ENCODE measurements at regions not wholly inside any gene's neighbourhood (a gene's known extent, or its start where the extent isn't known, plus 50 kb on each side); places are given as distances from the start of the nearest gene placed in this dataset.

DNA sequence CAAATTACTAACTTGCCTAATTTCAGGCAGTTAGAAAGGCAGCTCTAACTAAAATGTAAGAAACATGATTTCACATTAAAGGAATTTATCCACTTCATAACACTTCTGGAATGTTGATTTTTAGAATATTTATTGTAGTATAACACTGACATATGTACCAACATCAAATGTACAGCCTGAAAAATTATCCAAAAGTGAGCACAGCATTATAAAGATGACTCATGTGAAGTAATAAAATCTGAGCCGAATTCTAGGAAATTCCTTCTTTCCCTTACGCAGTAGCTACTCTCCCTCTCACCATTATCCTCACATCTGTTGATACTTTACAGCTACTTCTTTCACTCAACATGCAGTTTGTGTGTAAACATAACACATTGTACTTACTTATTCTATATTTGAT lies 610.6 kb downstream of the ZWINT start:
- H4K8ac ChIP-seq (ENCODE audit: extremely low read depth, insufficient read depth, low read length) = no peak overlapping the region
- H2AK5ac ChIP-seq (ENCODE audit: low read depth, low read length) = no peak overlapping the region
- H3K23ac ChIP-seq (ENCODE audit: insufficient read length) = no peak overlapping the region
- H2BK15ac ChIP-seq (ENCODE audit: low read length) = no peak overlapping the region
- H3K36me3 ChIP-seq (ENCODE audit: control insufficient read depth in 2 of 4, insufficient read depth in 4 of 4, low read length in 3 of 4) = no peaks in the 10 kb centered on the region
- no peak overlapping the region for H3K4me2 ChIP-seq (ENCODE audit: insufficient read depth in 1 of 2, low read depth in 2 of 2, low read length in 2 of 2)
- POLR2A ChIA-PET (ENCODE audit: partially characterized antibody) = no interaction called here
- H4K20me1 ChIP-seq (replicated peaks in 1 of 2; ENCODE audit: control insufficient read depth in 1 of 2, insufficient read depth in 2 of 2, low read length in 2 of 2) = no peaks in the 10 kb centered on the region
- no peak overlapping the region for H4K5ac ChIP-seq (ENCODE audit: insufficient read length, low read depth, low read length)
- no peak overlapping the region for H2BK5ac ChIP-seq (ENCODE audit: low read depth, low read length)
- H3K23me2 ChIP-seq (ENCODE audit: low read depth, low read length) = no peaks in the 10 kb centered on the region; the same call in 1 of the 2 replicates
- CTCF ChIA-PET (ENCODE audit: partially characterized antibody) = interaction anchor here (1.9 kb wide), 1 partner anchor 10 kb away, joined by 4 read pairs; no protein-coding TSS in a partner anchor
- H3K9me3 ChIP-seq (ENCODE audit: insufficient read depth in 2 of 2, low read depth in 1 of 2, low read length in 1 of 2) = no peaks in the 10 kb centered on the region
- H3K14ac ChIP-seq (ENCODE audit: insufficient read length) = no peak overlapping the region
- H2BK120ac ChIP-seq (replicated peaks; ENCODE audit: low read depth, low read length) = no peak overlapping the region
- H3K4ac ChIP-seq (replicated peaks; ENCODE audit: insufficient read length, low read depth, low read length) = no peak overlapping the region
- H3K79me2 ChIP-seq (ENCODE audit: control insufficient read depth in 1 of 2, insufficient read depth in 2 of 2, low read length in 2 of 2) = no peaks in the 10 kb centered on the region
- no peak overlapping the region for H2AFZ ChIP-seq (ENCODE audit: low read length)
- no peak overlapping the region for H3K27ac ChIP-seq (ENCODE audit: low read depth, low read length)
- FAIRE-seq = no peak
- no peak overlapping the region for H2BK20ac ChIP-seq (ENCODE audit: low read length)
- DNase-seq (ENCODE audit: low read depth in 1 of 2, low spot score in 2 of 2) = no peak
- H3K9ac ChIP-seq (replicated peaks in 1 of 4; ENCODE audit: extremely low read depth in 1 of 4, low read depth in 3 of 4, low read length in 3 of 4) = no peak overlapping the region
- no peak overlapping the region for H2BK12ac ChIP-seq (ENCODE audit: low read depth, low read length)
- no peak for TF ChIP-seq JUND (IDR thresholded peaks at IDR 0.05; ENCODE audit: low read length)
- no peak for TF ChIP-seq GABPA (IDR thresholded peaks at IDR 0.05; ENCODE audit: borderline replicate concordance, insufficient read depth, low read length)
- no peak for TF ChIP-seq TAF1 (IDR thresholded peaks at IDR 0.05; ENCODE audit: low read depth, low read length)
- no peak for TF ChIP-seq RNF2 (IDR thresholded peaks at IDR 0.05; ENCODE audit: borderline replicate concordance, low read depth, low read length, missing control alignments, poor library complexity, severe bottlenecking)
- TF ChIP-seq RFX5 (IDR thresholded peaks at IDR 0.05; ENCODE audit: borderline replicate concordance, low read depth, low read length) = no peak
- no peak for TF ChIP-seq HDAC2 (IDR thresholded peaks at IDR 0.05; ENCODE audit: borderline replicate concordance in 1 of 2, low read depth in 2 of 2, low read length in 2 of 2)
- no peak for TF ChIP-seq ASH2L (IDR thresholded peaks at IDR 0.05; ENCODE audit: low read length)
- TF ChIP-seq HDAC6 (IDR thresholded peaks at IDR 0.05; ENCODE audit: low read depth, low read length) = no peak
- no peaks in the 10 kb centered on the region for H3K79me1 ChIP-seq (ENCODE audit: low read depth, low read length)
- no peaks in the 10 kb centered on the region; a peak in 1 of 7 replicates for H3K4me1 ChIP-seq (replicated peaks in 1 of 4; ENCODE audit: control insufficient read depth in 3 of 4, insufficient read depth in 4 of 4, low read length in 3 of 4)
- no peak overlapping the region for H3K18ac ChIP-seq (ENCODE audit: extremely low read depth, low read length)
- H4K91ac ChIP-seq (replicated peaks; ENCODE audit: insufficient read length, low read length) = no peak overlapping the region
- H3K27me3 ChIP-seq (replicated peaks in 1 of 4; ENCODE audit: control insufficient read depth in 3 of 4, extremely low read depth in 1 of 4, insufficient read depth in 3 of 4, low read length in 3 of 4) = no peaks in the 10 kb centered on the region
- H3K4me3 ChIP-seq (ENCODE audit: extremely low read depth in 1 of 4, insufficient read depth in 2 of 4, low read depth in 3 of 4, low read length in 4 of 4) = no peak overlapping the region
- 93% methylated on average over 2 of the region's 2 CpGs; no CpG with 5 or more reads in 1 of the 2 experiments for WGBS, 2 experiments (ENCODE audit: extremely low coverage in 1 of 2, insufficient coverage in 1 of 2, insufficient read length in 1 of 2, insufficient replicate concordance in 2 of 2, low coverage in 1 of 2, low lambda C conversion rate in 2 of 2, missing lambda C conversion rate in 1 of 2)
- no peak overlapping the region for H3K56ac ChIP-seq (replicated peaks; ENCODE audit: insufficient read length, low read depth, low read length)

Measured in H1 (cell line).